GM12878 (cell line): ENCODE measurements at regions not wholly inside any gene's neighbourhood (a gene's known extent, or its start where the extent isn't known, plus 50 kb on each side); places are given as distances from the start of the nearest gene placed in this dataset.

ENCODE experiments used
- ATAC-seq: fragments of 200-7000 bp; cut with Tn5 transposase; 3 replicates; pipeline ENCODE4 v1.9.1; 2020; ENCODE audit warnings: mild to moderate bottlenecking, moderate library complexity
- BruUV-seq: library from RNA; stranded (reverse); fragments of 400-500 nt; replicated peaks from 2 replicates; lab custom pipeline; 2021; lab: Mats Ljungman, UMichigan
- CTCF ChIA-PET: fragments of 300-600 bp; sonication (Branson Sonifier 250); formaldehyde crosslinking; extraction: SDS; loops from one replicate; lab custom pipeline; 2021; ENCODE audit warnings: inconsistent platforms; lab: Yijun Ruan, JAX
- POLR2A ChIA-PET: fragments of 350-600 bp; formaldehyde crosslinking; extraction: SDS; loops from one replicate; lab custom pipeline; 2021; ENCODE audit warnings: inconsistent platforms; lab: Charles Lee
- RAD21 ChIA-PET: fragments of 300-600 bp; sonication (Branson Sonifier 250); formaldehyde crosslinking; loops from one replicate; lab custom pipeline; 2023; ENCODE audit warnings: antibody characterized with exemption; ENCODE audit not compliant: unreplicated experiment; lab: Charles Lee
- SMC1A ChIA-PET: fragments of 300-600 bp; sonication (Branson Sonifier 250); formaldehyde crosslinking; loops from one replicate; lab custom pipeline; 2023; ENCODE audit not compliant: unreplicated experiment, uncharacterized antibody; lab: Charles Lee
- DNase-seq: peaks from one replicate; pipeline ENCODE4 v3.0.0-alpha.2; 2011; ENCODE audit warnings: low read depth, low spot score
- FAIRE-seq: peaks from 3 replicates; lab custom pipeline; 2011; peaks lifted over from hg19 to GRCh38; lab: Jason Lieb, UNC
- H2AFZ ChIP-seq: 2 replicates; pipeline ENCODE4 v1.6.0; 2011; ENCODE audit warnings: low read depth, low read length, control low read depth; ENCODE audit not compliant: control insufficient read depth
- H3K27ac ChIP-seq: 2 replicates; pipeline ENCODE4 v1.5.1; 2011; ENCODE audit warnings: control low read depth; ENCODE audit not compliant: control insufficient read depth, insufficient read depth
- H3K27me3 ChIP-seq, 2 experiments: replicated peaks in 1 of 2; 2 replicates each; pipeline versions ENCODE4 v1.6.0 to v1.6.1; 2011; ENCODE audit warnings: low read length in 1 of 2; ENCODE audit not compliant: control insufficient read depth in 2 of 2, insufficient read depth in 2 of 2
- H3K36me3 ChIP-seq, 2 experiments: 2 replicates each; pipeline ENCODE4 v1.5.1; 2011; ENCODE audit warnings: low read length in 1 of 2; ENCODE audit not compliant: control insufficient read depth in 2 of 2, insufficient read depth in 2 of 2
- H3K4me1 ChIP-seq: 2 replicates; pipeline ENCODE4 v1.6.1; 2011; ENCODE audit warnings: mild to moderate bottlenecking, low read length, moderate library complexity, mixed read lengths; ENCODE audit not compliant: control insufficient read depth, insufficient read depth
- H3K4me2 ChIP-seq: 2 replicates; pipeline ENCODE4 v1.6.0; 2011; ENCODE audit warnings: control low read depth; ENCODE audit not compliant: control insufficient read depth, insufficient read depth
- H3K4me3 ChIP-seq: fragments of 200-600 bp; sonication (generic); 2 replicates; pipeline ENCODE4 v1.5.1; 2016
- H3K79me2 ChIP-seq: 2 replicates; pipeline ENCODE4 v1.6.0; 2011; ENCODE audit warnings: low read length; ENCODE audit not compliant: control insufficient read depth, insufficient read depth
- H3K9ac ChIP-seq: 2 replicates; pipeline ENCODE4 v1.8.0; 2011; ENCODE audit warnings: low read length, control low read depth, mixed read lengths; ENCODE audit not compliant: control insufficient read depth, insufficient read depth
- H3K9me3 ChIP-seq: replicated peaks from 3 replicates; pipeline ENCODE4 v1.5.1; 2011; ENCODE audit warnings: mild to moderate bottlenecking, low read length; ENCODE audit not compliant: control insufficient read depth, insufficient read depth
- H4K20me1 ChIP-seq: 2 replicates; pipeline ENCODE4 v1.6.0; 2011; ENCODE audit not compliant: control insufficient read depth, insufficient read depth
- E4F1 ChIP-seq: fragments of 450-650 bp; IDR thresholded peaks from 2 replicates; pipeline ENCODE4 v1.6.1; 2018; ENCODE audit warnings: borderline replicate concordance, mild to moderate bottlenecking; ENCODE audit not compliant: partially characterized antibody
- KAT2A ChIP-seq: conservative IDR thresholded peaks from 2 replicates; pipeline ENCODE4 v1.6.1; 2011; ENCODE audit warnings: low read depth, low read length; ENCODE audit not compliant: control insufficient read depth
- MYC ChIP-seq: IDR thresholded peaks from 2 replicates; pipeline ENCODE4 v1.6.1; 2011; ENCODE audit warnings: mild to moderate bottlenecking, low read length, moderate library complexity, inconsistent platforms; ENCODE audit not compliant: insufficient read depth, insufficient replicate concordance, insufficient read length, severe bottlenecking
- NKRF ChIP-seq: fragments of 450-650 bp; conservative IDR thresholded peaks from 2 replicates; pipeline ENCODE4 v1.6.1; 2017; ENCODE audit warnings: mild to moderate bottlenecking, moderate library complexity
- RB1 ChIP-seq: fragments of 450-650 bp; formaldehyde crosslinking; IDR thresholded peaks from 2 replicates; pipeline ENCODE4 v1.6.1; 2017; ENCODE audit warnings: mild to moderate bottlenecking, borderline replicate concordance
- TARDBP ChIP-seq: IDR thresholded peaks from 2 replicates; pipeline ENCODE4 v1.6.1; 2016; ENCODE audit warnings: borderline replicate concordance
- YBX1 ChIP-seq: fragments of 450-650 bp; IDR thresholded peaks from 2 replicates; pipeline ENCODE4 v1.6.1; 2016; ENCODE audit warnings: antibody characterized with exemption
- ZNF217 ChIP-seq: fragments of 450-650 bp; IDR thresholded peaks from 2 replicates; pipeline ENCODE4 v1.6.1; 2017; ENCODE audit warnings: antibody characterized with exemption, mild to moderate bottlenecking
- ZSCAN29 ChIP-seq: fragments of 450-650 bp; IDR thresholded peaks from 2 replicates; pipeline ENCODE4 v1.6.1; 2017; ENCODE audit warnings: mild to moderate bottlenecking, moderate library complexity
- WGBS: methylation state at CpG from one replicate; pipeline ENCODE4 v1.1.6; 2016; ENCODE audit warnings: low lambda C conversion rate; ENCODE audit not compliant: insufficient replicate concordance, insufficient coverage; ENCODE audit errors: missing lambda C conversion rate; 5-methylcytosine and 5-hydroxymethylcytosine counted together
- in situ Hi-C: fragments of 300-500 bp; cut with MboI; formaldehyde crosslinking; loops from 9 replicates; pipeline ENCODE4 v1.14.3; 2018; ENCODE audit warnings: mixed read lengths
- intact Hi-C: fragments of 100-400 bp; cut with micrococcal nuclease; formaldehyde crosslinking; loops from one replicate; pipeline ENCODE4 v1.14.2; 2022; ENCODE audit not compliant: unreplicated experiment

GRCh38 chr12:87231818-87232217 is 797.4 kb downstream of the C12orf50 start:
- DNase-seq (no peak), FAIRE-seq (no peak), ATAC-seq (no peak)
- Histone ChIP-seq H3K9me3 (no peaks in the 10 kb centered on the region), H3K4me3 (no peak overlapping the region), H3K27ac (no peak overlapping the region), H3K4me2 (no peak overlapping the region), H3K9ac (no peak overlapping the region), H3K79me2 (no peaks in the 10 kb centered on the region), H3K27me3 (no peaks in the 10 kb centered on the region), H2AFZ (no peak overlapping the region), H4K20me1 (no peaks in the 10 kb centered on the region), H3K4me1 (no peaks in the 10 kb centered on the region), H3K36me3 (no peaks in the 10 kb centered on the region)
- WGBS: 0% methylated on average over 1 of the region's 1 CpG
- ChIA-PET SMC1A (no interaction called here), RAD21 (no interaction called here), POLR2A (no interaction called here), CTCF (interaction anchor here (0.6 to 0.9 kb wide), 2 partner anchors 15 to 47 kb away, joined by 3 read pairs; no protein-coding TSS in a partner anchor)
- intact Hi-C loops: no loop called here
- BruUV-seq: no TSS peak
- in situ Hi-C loops: no loop called here
- TF ChIP-seq NKRF (no peak), ZNF217 (no peak), TARDBP (no peak), E4F1 (no peak), YBX1 (no peak), MYC (no peak), ZSCAN29 (no peak), KAT2A (no peak), RB1 (no peak)
